ENCODE measurements at regions not wholly inside any gene's neighbourhood (a gene's known extent, or its start where the extent isn't known, plus 50 kb on each side); places are given as distances from the start of the nearest gene placed in this dataset.

GRCh38 chr4:152109531-152110509 lies 349.0 kb upstream of the GATB start:
- TF ChIP-seq EZH2 (IDR thresholded peaks at IDR 0.05; ENCODE audit: borderline replicate concordance, insufficient read depth, low read depth, low read length, poor library complexity, severe bottlenecking), result no peak
- TF ChIP-seq, protein P1, sequence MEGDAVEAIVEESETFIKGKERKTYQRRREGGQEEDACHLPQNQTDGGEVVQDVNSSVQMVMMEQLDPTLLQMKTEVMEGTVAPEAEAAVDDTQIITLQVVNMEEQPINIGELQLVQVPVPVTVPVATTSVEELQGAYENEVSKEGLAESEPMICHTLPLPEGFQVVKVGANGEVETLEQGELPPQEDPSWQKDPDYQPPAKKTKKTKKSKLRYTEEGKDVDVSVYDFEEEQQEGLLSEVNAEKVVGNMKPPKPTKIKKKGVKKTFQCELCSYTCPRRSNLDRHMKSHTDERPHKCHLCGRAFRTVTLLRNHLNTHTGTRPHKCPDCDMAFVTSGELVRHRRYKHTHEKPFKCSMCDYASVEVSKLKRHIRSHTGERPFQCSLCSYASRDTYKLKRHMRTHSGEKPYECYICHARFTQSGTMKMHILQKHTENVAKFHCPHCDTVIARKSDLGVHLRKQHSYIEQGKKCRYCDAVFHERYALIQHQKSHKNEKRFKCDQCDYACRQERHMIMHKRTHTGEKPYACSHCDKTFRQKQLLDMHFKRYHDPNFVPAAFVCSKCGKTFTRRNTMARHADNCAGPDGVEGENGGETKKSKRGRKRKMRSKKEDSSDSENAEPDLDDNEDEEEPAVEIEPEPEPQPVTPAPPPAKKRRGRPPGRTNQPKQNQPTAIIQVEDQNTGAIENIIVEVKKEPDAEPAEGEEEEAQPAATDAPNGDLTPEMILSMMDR (IDR thresholded peaks at IDR 0.05), result no peak

Measured in B cell (primary cell).